Islet precursor cell (in vitro differentiated cells): ENCODE measurements at regions not wholly inside any gene's neighbourhood (a gene's known extent, or its start where the extent isn't known, plus 50 kb on each side); places are given as distances from the start of the nearest gene placed in this dataset.
"Not testable (repeated sequence)": the region's sequence is repeated elsewhere in the genome, so short reads cannot be mapped to it uniquely, and the experiment has no call there.

Experiments
- DNase-seq: peaks from one replicate; pipeline ENCODE4 v3.0.0-alpha.2; 2018

DNA sequence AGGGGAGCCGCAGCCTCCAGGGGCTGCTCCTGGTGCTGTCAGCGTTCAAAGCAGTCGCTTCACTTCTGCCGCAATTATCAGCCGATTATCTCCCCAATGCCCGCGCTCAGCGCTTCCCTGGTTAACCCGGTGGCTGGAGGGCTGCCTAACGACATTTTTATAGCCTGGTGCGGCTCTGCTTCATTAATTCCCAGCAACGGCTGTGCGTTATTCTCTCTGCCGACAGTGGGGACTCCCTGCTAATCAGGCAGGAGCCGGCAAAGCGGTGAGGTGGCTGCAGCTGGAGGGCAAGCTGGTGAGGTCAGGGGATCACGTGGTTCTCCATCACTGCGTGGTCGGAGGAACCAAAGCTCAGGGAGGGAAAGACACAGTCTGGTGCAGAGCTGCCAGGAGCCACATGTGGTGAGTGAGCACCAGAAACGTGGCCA is 62.9 kb downstream of the GLRX5 start:
- peak; percentile 92 for DNase-seq

GRCh38 chr14:95601650-95602049 is 66.8 kb downstream of the GLRX5 start:
- no peak for DNase-seq

- no peak for DNase-seq
Measured at GRCh38 chr14:95603415-95603814, 68.6 kb downstream of the GLRX5 start.

DNA sequence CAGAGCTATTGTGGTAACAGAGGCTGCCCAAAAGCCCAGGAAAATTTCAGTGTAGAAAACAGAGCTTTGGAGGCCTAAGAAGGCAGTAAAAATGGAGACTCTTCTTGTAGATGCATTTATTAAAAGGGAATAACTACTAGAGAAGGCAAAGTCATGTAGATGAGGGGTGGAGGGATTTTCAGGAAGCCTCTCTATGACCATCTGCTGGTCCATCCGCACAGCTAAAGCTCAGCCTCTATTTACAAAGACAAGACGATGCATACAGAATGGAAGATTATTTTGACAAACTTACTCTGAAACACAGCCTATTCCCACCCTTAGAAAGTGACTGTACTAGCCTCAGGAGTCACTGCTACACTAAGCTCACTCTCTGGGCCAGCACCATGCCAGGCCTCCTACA is 71.4 kb downstream of the GLRX5 start:
- DNase-seq: no peak

DNA sequence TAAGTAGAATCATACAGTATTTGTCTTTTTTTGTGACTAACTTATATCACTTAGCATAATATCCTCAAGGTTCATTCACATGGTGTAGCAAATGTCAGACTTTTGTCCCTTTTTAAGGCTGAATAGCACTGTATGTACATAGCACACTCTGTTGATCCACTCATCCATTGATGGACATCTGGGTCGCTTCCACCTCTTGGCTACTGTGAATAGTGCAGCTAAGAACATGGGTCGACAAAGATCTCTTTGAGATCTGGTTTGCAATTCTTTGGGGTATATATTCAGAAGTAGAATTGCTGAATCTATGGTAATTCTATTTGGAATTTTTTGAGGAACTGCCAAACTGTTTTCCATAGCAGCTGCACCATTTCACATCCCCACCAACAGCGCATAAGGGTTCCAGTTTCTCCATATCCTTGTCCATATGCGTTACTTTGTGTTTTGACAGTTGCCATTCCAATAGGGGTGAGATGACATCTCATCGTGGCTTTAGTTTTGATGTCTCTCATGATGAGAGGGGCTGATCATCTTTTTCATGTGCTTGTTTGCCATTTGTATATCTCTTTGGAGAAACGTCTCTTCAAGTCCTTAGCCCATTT is 73.9 kb downstream of the GLRX5 start:
- DNase-seq: no peak

DNA sequence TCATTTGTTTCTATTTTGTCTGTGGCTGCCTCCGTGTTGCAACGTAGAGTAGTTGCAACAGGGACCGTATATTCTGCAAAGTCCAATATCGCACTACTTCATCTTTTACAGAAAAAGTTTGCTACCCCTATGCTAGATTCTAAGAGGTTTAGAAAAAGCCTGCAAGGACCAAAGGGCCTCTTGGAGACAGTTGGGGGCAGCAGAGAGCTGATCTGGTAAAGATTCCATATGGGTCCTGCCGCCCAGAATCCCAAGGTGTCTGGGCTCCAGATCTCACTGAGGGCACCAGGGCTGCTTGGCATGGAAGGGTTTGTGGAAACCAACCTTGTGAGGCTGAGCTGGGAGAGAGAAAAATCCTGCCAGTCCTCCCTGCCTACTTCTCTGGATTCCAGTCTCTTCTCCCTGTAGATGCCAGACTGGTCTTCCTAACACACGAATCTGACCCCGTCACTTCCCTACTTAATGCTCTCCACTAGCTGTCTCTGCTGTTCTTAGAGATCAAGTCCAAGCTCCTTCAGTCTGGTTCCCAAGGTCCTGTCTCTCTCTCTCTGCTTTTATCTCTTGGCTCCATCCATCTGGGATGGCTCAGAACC is 74.6 kb downstream of the GLRX5 start:
- DNase-seq: peak; percentile 72

DNA sequence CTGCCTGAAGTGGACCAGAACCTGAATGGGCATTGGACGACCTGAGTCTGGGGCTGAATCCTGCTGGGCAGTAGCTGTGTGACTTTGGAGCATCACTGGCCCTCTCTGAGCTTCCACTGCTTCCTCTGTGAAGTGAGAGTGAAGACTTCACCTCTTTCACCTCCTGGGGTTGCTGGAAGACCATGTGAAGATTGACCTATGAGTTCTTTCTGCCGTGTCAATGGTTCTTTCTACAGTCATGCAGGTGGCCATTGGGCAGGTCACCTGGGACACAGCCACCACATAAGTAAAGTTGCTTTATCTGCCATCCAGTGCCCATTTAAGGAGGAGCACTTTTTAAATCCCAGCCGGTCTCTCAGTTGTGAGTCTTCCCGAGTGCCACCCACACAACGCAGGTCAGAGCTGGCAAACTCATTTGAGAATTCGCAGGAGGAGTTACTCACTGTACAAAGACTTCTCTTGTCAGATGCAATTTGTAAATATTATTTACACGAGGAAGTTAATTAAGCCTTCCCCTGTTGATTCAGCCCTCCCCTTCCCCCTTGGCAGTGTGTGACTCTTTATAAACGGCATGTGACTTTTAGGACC is 74.8 kb upstream of the TCL1B start:
- DNase-seq: no peak

GRCh38 chr14:95614349-95614748 is 71.9 kb upstream of the TCL1B start:
- DNase-seq: no peak

DNA sequence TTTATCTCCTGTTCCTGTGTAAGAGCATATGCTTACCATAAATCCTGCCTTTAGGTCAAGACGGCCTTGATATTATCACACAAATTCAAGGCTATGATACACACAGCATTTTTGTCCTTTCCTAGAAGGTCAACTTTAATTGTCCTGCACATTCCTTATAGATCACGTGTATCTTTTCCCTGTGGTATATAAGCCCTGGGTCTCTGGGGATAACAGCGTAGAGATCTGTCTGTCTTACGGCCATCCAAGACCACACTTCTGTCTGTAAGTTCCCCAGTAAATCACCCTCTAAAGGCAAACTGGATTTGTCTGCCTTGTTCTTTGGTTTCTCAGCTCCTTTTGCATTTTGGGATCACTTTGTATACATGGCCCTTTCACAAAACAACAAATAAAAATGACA is 69.5 kb upstream of the TCL1B start:
- no peak for DNase-seq

DNA sequence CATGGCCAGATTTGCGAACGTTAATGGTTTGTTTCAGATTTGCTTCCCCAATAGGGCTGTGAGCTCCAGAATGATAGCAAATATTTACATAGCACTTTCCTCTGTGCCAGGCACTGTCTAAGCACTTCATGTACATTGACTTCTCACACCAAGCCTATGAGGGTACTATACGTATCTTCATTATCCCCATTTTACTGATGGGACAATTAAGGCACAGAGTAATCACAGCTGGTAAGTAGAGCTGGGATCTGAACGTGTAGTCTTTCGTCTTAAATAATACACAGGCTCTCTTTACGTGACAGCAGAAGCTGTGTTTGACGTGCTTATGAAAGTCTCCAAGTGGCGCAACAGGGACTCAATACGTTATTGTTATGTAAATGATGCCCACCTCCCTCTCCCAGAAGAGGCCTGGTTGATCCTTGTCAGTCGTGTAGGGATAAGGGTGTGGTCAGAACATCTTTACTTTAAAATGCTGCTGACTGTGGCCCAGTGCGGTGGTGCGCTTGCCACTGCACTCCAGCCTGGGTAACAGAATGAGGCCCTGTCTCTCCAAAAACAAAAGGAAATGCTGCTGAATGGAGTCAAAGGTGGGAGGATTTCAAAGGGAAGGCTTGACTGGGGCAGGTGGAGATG is 66.3 kb upstream of the TCL1B start:
- no peak for DNase-seq

GRCh38 chr14:95620659-95621059 is 65.6 kb upstream of the TCL1B start:
- no peak for DNase-seq

- no peak for DNase-seq
Measured at GRCh38 chr14:95623195-95623594, 63.0 kb upstream of the TCL1B start.

DNA sequence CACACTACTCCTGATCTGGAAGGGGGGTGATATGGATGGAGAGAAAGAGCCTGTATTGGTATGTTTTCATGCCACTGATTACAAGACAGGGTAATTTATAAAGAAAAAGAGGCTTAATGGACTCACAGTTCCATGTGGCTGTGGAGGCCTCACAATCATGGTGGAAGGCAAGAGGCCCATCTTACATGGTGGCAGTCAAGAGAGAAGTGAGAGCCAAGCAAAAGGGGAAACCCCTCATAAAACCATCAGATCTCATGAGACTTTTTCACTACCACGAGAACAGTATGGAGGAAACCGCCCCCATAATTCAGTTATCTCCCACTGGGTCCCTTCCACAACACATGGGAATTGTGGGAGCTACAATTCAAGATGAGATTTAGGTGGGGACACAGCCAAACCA is 60.5 kb upstream of the TCL1B start:
- DNase-seq: not testable (repeated sequence)

GRCh38 chr14:95635051-95635450 is 51.2 kb upstream of the TCL1B start:
- peak; percentile 74 for DNase-seq
